Stimulated activated CD4-positive, alpha-beta T cell treated with anti-CD3 and anti-CD28 coated beads, Interleukin-12 subunit alpha, Interleukin-12 subunit beta, amount 100 ng/mL, for 24 hours (primary cell): ENCODE measurements at regions not wholly inside any gene's neighbourhood (a gene's known extent, or its start where the extent isn't known, plus 50 kb on each side); places are given as distances from the start of the nearest gene placed in this dataset.
"Not testable (repeated sequence)": the region's sequence is repeated elsewhere in the genome, so short reads cannot be mapped to it uniquely, and the experiment has no call there.

Experiments
- DNase-seq, 2 experiments: peaks; one replicate each; pipeline ENCODE4 v3.0.0-alpha.2; 2020; ENCODE audit warnings: low read depth in 2 of 2

DNA sequence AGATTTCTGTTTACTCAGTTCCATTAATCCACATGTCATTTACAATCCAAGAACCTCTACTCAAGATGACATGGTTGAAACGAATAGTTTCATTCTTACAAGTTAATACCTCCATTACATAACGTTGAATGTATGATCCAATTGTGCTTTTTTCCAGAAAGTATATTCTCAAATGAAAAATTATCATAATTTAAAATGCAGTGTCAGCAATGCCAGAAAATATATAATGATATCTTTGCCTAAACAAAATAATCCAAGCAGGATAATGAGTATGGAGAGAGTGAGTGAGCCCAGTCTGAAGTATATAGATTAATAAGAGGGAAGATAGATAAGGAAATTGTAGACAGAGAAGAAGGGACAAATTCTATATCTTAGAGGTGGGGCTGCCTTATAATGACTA, 505.0 kb downstream of the CENPC start:
- DNase-seq, result no peak

DNA sequence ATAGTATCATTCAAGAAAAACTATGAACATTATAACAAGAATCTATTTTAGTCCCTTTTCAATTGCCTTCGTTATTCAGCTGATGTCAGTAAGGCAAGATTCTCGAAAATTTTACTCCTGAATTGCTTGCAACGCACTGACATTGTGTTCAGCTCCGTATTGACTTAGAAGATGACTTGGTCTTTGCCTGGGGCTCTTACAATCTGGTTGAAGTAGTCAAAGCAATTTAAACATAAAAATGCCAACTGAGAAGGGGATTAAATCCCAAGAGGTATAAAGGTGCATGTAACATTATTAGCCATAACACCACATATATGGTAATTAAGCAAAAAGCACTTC, 507.1 kb downstream of the CENPC start:
- DNase-seq, result no peak

DNA sequence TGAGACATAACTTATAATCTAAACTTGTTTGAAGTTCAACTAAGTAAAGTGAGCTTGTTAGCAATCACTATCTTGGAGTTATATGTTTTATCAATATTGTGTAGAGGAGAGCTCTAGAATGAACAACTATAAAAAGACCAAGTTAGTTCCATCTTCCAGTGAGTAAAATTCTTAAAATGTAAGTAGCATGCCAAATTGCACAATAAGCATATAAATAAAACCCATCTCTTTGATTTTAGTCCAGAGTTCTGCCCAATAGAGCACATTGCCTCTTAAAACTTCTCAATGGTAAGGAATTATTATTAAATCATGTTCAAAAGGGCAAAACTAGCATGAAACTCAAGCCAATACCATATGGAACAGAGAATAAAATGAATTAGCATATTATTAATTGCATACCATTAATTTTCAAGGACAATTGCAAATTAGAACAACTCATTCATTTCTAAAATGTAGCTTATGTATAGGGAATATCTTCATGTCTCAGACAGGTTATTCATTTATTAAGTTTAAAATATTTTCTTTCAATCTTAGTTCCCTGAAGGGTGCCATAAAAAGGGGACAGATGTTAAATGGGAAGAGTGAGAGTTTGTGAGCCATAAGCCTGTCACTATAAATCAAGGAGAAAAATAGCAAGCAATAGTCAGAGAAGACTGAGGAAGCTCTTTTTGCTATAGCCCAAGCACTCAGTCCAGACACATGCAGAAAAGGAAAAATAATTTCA, 507.6 kb downstream of the CENPC start:
- DNase-seq, result no peak

DNA sequence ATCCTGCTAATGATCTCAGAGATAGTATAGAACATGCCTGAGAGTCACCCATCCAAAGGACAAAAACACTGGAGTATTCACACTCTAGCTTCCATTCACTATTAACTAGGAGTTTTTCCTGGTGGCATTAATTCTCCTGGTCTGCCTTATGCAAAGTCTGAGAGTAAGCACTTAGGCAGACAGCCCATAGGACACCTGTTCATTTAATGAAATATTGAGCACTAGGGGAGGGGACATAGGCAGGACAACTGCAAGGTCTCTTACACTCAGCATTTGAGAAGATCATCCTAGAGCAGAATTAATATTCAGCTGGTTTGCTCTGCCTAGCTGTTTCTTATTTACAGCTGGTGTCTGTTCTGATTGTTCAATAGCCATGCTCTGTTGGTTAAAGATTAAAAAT, 508.5 kb downstream of the CENPC start:
- DNase-seq, result no peak

DNA sequence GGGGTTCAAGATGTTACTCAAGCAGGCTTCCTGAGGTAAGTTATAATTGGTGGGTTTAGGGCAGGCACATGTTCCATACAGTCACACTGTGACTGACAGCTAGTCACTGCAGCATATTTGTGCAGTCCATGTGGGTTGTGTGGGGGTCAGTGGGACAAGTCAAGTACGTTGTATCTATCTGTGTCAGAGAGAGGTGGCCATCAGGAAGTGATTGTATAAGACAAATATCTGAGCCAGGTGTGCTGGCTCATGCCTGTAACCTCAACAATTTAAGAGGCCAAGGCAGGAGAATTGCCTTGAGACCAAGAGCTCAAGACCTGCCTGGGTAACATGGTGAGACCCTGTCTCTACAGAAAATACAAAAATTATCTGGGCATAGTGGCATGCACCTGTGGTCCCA, 509.3 kb downstream of the CENPC start:
- no peak for DNase-seq

DNA sequence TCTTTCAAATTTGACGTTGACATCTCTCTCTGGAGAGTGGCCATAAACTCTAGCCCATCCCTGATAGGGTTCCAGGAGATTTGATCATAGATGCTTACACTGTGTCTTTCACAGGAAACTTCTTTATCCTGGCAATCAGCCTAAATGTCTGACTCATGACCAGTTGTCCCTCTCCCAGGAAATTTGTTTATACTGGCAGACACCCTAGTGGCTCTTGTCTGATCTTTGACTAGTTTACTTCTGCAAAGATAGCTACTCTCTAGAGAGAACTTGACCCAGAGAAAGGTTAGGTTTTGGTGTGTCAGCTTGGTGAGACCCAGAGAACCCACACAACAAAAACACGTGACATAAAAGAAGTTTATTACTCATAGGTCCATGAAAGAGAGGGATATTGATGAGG, 509.8 kb downstream of the CENPC start:
- no peak for DNase-seq

DNA sequence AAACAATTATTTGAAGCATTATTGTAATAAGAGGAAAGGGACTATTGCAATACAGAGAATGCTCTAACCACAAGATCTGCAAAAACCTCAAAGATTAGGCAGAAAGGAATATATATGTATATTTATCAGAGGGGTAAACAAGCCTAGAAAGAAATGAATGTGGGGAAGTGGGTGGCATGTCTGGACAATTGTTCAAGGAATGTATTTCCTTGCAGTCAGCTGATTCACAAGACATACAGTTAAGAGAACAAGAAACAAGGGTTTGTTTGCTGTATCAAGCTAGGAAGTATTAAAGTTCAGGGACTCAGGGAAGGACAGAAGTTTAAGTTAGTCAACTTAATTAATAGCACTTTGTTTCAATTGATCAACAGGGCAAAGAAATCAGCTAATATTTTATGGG, 514.7 kb downstream of the CENPC start:
- no peak for DNase-seq

DNA sequence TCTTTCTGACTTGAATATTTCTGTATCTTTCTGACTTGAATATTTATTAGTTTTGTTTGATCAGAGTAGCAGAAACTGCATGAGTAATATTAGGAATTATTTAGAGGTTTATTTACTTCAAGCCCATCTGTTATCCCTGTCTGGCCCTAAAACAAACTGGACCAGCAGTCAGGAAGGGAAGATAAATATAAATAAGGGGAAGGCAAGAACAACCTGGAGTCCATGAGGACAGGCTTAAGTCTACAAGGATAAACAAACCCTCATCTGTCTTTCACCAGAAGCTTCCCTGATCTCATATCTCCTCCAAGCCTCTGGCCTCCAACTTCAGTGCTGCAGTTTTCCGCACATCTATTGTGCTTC, 524.9 kb downstream of the CENPC start:
- no peak for DNase-seq

DNA sequence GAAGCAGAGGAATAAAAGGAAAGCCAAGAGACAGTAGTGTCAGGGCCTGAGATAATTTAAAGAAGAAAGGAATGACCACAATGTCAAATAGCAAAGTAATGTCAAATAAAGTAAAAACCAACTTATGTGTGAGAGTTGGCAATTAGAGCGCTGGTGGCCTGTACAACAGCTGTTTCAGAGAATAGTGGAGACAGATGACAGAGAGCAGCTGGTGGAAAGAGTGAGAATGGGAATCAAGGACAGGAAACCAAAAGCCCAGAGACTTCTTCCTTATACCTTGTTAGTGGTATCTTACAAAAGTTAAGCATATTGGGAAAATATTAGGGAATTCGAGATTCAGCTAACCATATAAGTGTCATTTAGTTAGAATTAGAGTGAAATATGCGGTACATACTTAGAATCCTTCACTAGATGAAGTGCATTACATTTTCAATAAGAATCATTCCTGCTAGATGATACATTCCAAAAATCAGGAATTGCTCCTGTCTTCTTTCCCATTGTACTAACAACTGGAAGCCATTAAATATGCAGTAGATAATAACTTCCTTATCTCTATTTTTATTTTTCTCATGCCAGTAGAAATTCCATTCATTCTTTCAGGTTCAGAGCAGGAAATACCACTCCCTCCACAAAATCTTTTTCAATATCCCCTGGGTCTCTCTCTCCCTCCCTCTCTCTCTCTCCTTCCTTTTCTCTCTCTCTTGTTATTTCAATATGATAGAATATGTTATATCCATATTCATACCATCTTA, 525.4 kb downstream of the CENPC start:
- DNase-seq, result no peak

DNA sequence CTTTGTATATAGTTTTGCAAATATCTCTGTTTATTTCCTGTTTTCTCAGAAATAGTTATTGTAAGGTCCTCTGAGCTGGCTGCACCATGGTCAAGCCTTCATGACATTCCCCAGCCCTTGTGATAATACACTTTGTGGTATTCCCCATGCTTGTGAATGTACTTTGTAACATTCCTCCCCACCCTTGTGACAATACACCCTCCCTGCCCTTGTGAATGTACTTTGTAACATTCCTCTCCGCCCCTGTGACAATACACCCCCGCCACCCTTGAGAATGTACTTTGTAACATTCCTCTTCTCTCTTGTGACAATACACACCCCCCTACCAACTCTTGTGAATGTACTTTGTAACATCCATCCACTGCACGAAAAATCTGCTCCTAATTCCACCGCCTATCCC, 530.7 kb downstream of the CENPC start:
- no peak for DNase-seq

DNA sequence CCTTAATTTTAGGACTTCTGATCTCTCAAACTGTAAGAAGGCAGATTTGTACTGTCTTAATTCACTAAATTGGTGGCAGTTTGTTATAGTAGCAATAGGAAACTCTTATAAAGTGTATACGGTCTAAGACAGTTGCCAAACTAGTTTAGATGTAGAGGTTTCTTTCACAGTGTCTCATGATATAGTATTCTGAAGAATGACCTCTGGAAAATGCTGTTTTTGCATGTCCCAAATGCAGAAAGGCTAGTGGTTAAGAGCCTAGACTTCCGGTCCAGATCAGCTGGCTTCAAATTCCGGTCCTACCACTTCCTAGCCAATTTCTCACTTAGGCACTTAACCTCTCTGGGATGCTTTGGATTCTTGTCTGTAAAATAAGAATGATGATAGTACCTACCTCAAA, 538.5 kb downstream of the CENPC start:
- no peak for DNase-seq

DNA sequence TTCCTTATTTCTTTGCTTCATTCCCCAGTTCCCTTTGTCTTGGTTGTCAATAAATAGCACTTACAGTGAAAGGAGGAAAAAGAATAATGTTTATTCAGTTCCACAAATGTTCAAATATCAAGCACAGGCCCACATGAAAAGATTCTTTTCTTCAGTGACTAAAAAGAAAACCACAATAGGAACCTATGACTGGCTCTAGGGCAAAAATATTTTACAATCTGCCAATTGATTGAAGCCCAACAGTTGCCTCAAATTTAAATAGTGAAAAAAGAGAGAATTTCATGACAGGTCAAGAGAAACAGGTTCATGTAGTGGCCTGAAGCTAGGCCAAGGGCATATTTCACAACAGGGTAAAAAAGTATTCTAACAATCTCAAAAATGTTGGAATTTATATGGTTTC, 553.8 kb downstream of the CENPC start:
- no peak for DNase-seq

DNA sequence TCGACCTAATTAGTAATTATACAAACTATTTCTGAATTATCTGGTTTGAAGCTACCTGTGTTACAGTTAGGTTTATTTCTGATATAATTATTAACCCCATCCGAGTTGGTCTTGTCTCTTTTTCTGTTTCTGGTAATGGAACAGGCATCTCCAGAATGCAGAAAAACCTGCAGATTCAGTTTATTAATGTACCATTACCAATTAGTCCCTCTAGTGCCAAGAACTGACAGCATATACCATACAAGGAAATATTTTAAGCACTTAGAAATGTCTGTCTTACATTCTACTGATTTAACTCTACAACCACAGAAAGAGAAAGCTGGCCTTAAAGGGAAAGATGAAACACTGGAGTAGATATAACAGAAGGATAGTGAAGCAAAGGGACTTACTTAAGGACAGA, 570.6 kb downstream of the CENPC start:
- DNase-seq, result no peak

DNA sequence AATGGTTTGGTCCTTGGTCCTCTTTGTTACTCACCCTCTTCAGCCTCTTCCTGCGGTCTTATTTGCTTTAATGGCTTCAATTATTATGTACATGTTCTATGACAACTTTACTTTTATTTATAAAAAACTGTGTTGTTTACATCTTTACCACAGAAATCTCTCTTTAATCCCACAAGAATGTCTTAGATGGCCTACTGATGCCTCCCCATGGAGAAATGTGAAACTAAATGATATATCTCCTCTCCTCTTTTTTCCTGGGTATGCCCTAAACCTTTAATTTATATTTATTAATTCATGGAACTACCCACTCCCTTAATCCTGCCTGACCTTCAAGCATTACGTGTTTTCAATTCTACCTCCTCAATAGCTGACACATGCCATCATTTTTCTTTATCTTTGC, 573.2 kb downstream of the CENPC start:
- no peak for DNase-seq

DNA sequence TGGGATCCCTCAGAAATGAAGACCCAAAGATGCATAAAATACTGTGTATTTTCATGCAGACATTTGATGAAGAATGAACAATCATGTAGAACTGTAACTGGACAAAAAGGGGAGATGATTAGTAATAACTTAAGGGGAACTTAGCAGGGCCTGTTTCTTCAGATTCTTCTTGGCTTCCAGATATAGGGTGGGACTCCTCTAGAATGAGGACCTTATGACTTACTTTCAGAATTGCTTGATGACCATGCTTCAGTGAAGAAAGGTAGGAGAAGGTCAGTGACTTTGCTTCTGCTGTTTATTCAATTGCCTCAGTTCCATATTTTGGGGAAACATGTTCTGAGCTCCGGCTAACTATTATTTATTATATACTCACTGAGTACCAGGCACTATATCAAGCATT, 580.8 kb downstream of the CENPC start:
- DNase-seq, result no peak

DNA sequence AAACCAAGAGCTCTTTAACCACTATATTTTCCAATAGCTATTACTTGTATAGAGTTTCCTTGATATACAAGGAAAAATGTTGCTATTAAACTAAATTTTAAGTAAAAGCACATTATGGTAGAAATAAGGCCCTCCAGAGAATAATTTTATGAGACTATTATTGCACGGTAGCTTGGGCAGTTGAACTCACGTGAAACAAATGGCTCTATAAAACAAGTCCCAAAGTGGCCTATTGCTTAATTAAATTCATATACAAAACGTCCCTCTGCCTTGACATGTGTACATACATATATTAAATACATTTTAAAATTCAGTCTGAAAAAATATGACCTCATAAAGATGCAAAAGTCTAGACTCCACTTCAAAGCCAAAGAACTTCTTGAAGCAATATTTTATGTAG, 582.2 kb downstream of the CENPC start:
- DNase-seq, result no peak

DNA sequence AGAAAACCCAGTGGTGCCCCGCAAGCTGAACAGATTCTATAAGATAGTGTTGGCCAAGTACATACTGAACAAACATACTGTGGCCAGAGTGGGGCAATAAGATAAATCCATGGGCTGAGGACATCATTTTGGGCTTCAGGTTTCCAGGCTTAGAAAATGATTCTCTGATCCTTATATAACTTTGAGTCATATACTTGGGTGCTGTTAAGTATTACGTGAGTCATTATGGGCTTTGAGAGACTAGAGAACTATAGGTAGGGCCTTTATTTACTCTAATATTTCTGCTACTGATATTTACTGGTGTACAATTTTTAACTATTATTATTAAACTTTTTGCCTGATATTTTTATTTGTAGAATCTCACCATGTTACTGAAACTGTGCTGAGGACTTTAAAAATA, 586.1 kb downstream of the CENPC start:
- DNase-seq, result no peak

DNA sequence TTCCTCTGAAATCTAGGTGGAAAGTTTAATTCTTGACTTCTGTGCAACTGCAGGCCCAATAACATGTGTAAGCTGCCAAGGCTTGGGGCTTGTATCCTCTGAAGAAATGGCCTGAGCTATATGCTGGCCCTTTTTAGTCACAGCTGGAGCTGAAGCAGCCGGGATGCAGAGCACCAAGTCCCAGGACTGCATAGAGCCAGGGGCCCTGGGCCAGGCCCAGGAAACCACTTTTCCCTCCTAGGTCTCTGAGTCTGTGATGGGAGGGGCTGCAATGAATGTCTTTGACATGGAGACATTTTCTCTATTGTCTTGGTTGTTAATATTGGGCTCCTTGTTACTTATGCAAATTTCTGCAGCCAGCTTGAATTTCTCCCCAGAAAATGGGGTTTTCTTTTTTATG, 588.5 kb downstream of the CENPC start:
- no peak for DNase-seq

DNA sequence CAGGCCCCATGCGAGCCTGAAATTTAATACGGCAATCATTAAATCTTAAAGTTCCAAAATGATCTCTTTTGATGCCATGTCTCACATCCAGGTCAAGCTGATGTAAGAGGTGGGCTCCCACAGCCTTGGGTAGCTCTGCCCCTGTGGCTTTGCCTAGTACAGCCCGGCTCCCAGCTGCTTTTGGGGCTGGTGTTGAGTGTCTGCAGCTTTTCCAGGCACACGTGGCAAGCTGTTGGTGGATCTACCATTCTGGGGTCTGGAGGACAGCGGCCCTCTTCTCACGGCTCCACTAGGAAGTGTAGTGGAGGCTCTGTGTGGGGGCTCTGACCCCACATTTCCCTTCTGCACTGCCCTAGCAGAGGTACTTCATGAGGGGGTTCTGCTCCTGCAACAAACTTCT, 588.9 kb downstream of the CENPC start:
- no peak for DNase-seq

DNA sequence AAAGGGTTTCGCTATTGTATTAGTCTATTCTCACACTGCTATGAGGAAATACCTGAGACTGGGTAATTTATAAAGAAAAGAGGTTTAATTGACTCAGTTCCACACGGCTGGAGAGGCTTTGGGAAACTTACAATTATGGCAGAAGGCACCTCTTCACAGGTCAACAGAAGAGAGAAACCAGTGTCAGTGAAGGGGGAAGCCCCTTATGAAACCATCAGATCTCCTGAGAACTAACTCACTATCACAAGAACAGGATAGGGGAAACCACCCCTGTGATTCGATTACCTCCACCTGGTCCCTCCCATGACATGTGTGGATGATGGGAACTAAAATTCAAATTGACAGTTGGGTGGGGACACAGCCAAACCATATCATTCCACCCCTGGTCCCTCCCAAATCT, 589.5 kb downstream of the CENPC start:
- no peak for DNase-seq

DNA sequence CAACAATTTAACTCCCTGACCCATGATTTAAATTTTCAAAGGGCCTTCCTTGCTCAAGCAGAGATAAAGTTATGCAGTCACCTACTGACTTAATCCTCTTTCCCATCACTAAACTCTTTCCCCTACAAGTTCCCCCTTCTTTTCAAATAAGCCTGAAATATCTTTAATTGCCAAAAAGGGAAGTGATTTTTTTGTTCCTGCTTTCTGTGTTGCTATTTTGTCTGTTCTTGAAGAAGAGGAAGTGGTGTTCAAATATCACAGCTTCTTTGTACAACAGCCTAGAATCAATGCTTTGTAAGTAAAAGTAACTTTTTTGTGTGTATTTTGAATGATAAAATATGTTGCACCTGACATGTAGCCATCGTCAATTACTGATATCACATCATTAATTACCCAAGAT, 595.9 kb downstream of the CENPC start:
- no peak for DNase-seq

DNA sequence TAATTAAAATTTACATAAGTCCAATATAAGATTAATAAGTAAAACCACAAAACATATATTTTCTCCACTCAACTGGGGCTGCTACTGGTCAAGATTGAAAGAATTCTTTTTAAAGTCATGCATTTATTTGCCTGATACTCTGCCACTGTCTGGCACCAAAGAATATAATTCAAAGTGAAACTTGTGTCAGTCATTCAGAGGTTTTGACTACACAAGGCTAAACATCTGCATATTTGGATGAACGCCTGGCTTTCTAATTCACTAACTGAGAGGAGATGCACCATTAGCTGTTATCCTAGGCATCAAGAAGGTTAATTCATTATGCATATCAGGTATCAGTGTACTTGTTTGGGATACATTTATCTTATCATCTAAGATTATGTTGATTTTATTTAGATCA, 598.5 kb downstream of the CENPC start:
- no peak for DNase-seq

DNA sequence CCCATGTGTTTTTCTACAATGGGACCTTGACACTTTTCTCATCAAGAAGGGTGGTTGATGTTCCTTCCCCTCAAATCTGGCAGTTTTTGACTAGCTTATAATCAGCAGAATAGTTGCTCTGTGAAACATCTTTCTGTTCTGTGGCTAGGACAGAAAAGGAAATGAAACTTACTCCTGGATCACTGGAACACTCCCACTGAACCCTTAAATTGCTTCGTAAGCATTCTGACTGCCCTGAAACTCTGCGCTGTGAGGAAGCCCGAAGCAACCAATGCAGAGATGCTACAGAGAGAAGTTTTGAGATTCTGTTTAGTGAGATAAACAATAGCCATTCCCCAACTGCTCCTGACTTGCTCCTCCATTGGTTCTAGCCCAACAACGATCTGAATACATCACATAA, 602.2 kb downstream of the CENPC start:
- no peak for DNase-seq

DNA sequence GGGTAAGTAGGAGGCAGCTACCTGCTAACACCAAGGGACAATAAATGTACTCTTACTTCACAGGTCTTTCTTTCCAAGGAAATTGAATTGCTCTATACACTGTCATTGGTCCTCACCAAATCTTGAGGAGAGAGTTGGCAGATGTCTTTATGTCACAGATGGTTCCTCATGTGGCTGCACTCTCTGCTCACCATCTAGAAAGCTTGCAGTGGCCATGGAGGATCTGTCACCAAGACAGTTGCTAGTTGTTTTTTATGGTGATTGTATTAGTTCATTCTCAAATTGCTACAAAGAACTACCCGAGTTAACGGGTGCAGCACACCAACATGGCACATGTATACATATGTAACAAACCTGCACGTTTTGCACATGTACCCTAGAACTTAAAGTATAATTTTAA, 613.3 kb downstream of the CENPC start:
- not testable (repeated sequence) for DNase-seq
